Thyroid gland (tissue), 4 donors: ENCODE measurements at regions not wholly inside any gene's neighbourhood (a gene's known extent, or its start where the extent isn't known, plus 50 kb on each side); places are given as distances from the start of the nearest gene placed in this dataset.

Source experiments
- DNase-seq, 2 donors: peaks; one replicate each; pipeline ENCODE4 v3.0.0-alpha.2; 2019
- H3K27ac ChIP-seq, 3 donors: fragments of 200-600 bp; sonication (generic); 1 replicate in 2 of 3; 2 replicates in 1 of 3; pipeline ENCODE4 v1.5.1; 2016 to 2019; ENCODE audit warnings: mild to moderate bottlenecking in 1 of 3, moderate library complexity in 1 of 3
- H3K27me3 ChIP-seq: fragments of 200-600 bp; sonication (generic); one replicate; pipeline ENCODE4 v1.5.1; 2019
- H3K36me3 ChIP-seq, 2 donors: fragments of 200-600 bp; sonication (generic); one replicate each; pipeline ENCODE4 v1.5.1; 2016 to 2019
- H3K4me1 ChIP-seq, 2 donors: fragments of 200-600 bp; sonication (generic); one replicate each; pipeline ENCODE4 v1.5.1; 2017 to 2019
- H3K4me3 ChIP-seq, 3 donors: fragments of 200-600 bp; sonication (generic); replicated peaks in 1 of 3; 1 replicate in 2 of 3; 2 replicates in 1 of 3; pipeline ENCODE4 v1.5.1; 2016; ENCODE audit warnings: mild to moderate bottlenecking in 1 of 3
- H3K9me3 ChIP-seq: fragments of 200-600 bp; sonication (generic); one replicate; pipeline ENCODE4 v1.5.1; 2017
- POLR2A ChIP-seq, 2 donors: fragments of 450-650 bp; IDR thresholded peaks; one replicate each; pipeline ENCODE4 v1.6.1; 2017; ENCODE audit warnings: antibody characterized with exemption in 2 of 2, mild to moderate bottlenecking in 2 of 2, moderate library complexity in 1 of 2
- WGBS, 2 donors: methylation state at CpG; one replicate each; pipeline ENCODE4 v1.1.5; 2017; 5-methylcytosine and 5-hydroxymethylcytosine counted together
- intact Hi-C: fragments of 100-400 bp; cut with DNase I; formaldehyde crosslinking; loops from one replicate; pipeline ENCODE4 v1.15.1; 2023
- TF ChIP-seq, protein P1 (sequence below), 6 experiments: fragments of 200-600 bp in 3 of 6; fragments of 450-650 bp in 3 of 6; sonication (generic) in 3 of 6; IDR thresholded peaks; one replicate each; pipeline ENCODE4 v1.5.1; 2016 to 2019; ENCODE audit warnings: antibody characterized with exemption in 6 of 6, mild to moderate bottlenecking in 2 of 6, inconsistent platforms in 1 of 6, moderate library complexity in 1 of 6

DNA sequence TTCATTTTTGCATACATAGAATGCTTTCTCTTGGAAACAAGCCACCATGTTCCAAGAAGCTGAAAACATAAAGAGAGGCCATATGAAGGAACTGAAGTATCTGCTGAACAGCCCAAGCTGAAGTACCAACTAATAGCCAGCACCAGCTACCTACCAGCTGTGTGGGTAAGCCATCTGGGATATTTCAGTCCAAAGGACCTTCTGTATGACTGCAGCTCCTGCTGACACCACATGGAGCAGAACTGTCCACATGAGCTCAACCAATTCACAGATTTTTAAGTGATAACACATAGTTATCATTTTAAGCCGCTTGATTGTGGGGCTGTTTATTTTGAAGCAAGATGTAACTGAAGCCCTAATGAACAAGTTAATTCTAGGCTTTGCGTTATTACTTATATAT is 621.1 kb upstream of the KLHL1 start:
- intact Hi-C loops = no loop called here
- no peak for TF ChIP-seq POLR2A (IDR thresholded peaks at IDR 0.05)
- TF ChIP-seq, protein P1, sequence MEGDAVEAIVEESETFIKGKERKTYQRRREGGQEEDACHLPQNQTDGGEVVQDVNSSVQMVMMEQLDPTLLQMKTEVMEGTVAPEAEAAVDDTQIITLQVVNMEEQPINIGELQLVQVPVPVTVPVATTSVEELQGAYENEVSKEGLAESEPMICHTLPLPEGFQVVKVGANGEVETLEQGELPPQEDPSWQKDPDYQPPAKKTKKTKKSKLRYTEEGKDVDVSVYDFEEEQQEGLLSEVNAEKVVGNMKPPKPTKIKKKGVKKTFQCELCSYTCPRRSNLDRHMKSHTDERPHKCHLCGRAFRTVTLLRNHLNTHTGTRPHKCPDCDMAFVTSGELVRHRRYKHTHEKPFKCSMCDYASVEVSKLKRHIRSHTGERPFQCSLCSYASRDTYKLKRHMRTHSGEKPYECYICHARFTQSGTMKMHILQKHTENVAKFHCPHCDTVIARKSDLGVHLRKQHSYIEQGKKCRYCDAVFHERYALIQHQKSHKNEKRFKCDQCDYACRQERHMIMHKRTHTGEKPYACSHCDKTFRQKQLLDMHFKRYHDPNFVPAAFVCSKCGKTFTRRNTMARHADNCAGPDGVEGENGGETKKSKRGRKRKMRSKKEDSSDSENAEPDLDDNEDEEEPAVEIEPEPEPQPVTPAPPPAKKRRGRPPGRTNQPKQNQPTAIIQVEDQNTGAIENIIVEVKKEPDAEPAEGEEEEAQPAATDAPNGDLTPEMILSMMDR (IDR thresholded peaks at IDR 0.05) = no peak
- DNase-seq = no peak
- Histone ChIP-seq H3K36me3 (no peaks in the 10 kb centered on the region), H3K27ac (no peak overlapping the region), H3K4me1 (no peaks in the 10 kb centered on the region), H3K4me3 (no peak overlapping the region), H3K9me3 (no peaks in the 10 kb centered on the region), H3K27me3 (no peaks in the 10 kb centered on the region)
- WGBS, 2 donors = 46 to 67% methylated on average over 2 of the region's 2 CpGs

DNA sequence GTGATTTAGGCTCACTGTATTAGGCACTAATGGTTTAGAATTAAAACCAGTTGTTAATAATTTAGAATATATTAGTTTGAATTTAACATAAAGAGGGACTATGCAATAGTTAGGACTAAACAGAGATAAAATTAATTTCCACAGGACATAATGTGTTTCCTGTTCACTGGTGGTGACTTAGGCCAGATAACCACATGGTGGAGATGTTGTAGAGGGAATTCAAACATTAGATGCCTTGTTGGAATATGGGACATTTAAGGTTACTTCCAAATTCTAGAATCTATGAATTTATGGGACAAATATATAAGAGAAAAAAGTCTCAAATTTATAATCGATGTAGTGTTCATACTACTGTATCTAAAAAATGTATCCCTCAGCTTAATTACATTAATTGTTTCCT is 615.5 kb upstream of the KLHL1 start:
- no peak for DNase-seq
- intact Hi-C loops = no loop called here
- Histone ChIP-seq H3K9me3 (no peaks in the 10 kb centered on the region), H3K27me3 (no peaks in the 10 kb centered on the region), H3K4me1 (no peaks in the 10 kb centered on the region), H3K4me3 (no peak overlapping the region), H3K36me3 (no peaks in the 10 kb centered on the region), H3K27ac (no peak overlapping the region)
- 64 to 66% methylated on average over 1 of the region's 1 CpG for WGBS, 2 donors
- no peak for TF ChIP-seq POLR2A (IDR thresholded peaks at IDR 0.05)
- TF ChIP-seq, protein P1 (IDR thresholded peaks at IDR 0.05) = no peak

DNA sequence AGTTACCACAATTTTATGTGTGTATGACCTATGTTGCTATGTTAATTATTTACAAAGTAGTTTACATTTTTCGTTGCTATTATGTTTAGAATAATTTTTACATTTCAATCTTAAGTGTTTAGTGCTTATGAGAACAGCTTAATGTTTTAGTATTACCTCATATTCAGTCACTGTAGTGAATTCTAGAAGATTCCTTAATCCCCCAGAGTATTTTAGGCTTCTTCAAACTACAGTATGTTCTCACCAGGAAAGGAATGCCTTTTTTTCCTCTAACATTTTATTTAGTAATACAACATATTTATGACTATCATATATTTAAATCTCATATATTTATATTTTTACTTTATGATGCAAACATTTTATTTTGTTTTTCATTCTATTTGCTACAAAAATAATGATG is 612.1 kb upstream of the KLHL1 start:
- TF ChIP-seq POLR2A (IDR thresholded peaks at IDR 0.05) = no peak
- TF ChIP-seq, protein P1 (IDR thresholded peaks at IDR 0.05) = no peak
- Histone ChIP-seq H3K9me3 (no peaks in the 10 kb centered on the region), H3K27me3 (no peaks in the 10 kb centered on the region), H3K27ac (no peak overlapping the region), H3K36me3 (no peaks in the 10 kb centered on the region), H3K4me1 (no peaks in the 10 kb centered on the region), H3K4me3 (no peak overlapping the region)
- 57 to 71% methylated on average over 1 of the region's 1 CpG for WGBS, 2 donors
- no peak for DNase-seq
- intact Hi-C loops = no loop called here

DNA sequence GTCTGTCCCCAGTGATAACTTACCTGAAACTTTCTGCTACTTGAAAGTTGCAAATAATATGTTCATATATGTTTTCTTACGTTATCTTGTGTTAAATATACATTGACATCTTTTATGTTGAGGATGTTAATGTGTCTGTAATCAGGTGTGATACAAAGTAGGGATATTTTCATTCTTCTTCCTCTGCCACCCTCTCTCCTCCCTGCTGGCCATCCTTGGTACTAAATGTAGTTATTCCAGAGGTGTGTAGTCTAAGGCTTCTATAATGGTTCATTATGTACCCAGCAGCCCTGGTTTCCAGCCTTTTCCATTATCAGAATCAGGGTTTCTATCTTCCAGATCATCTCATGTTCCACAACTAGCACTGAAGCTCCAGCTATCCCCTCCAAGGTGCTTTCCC is 606.7 kb upstream of the KLHL1 start:
- H3K36me3 ChIP-seq = no peaks in the 10 kb centered on the region
- H3K27ac ChIP-seq = no peak overlapping the region
- intact Hi-C loops = no loop called here
- no peaks in the 10 kb centered on the region for H3K9me3 ChIP-seq
- no peak for DNase-seq
- TF ChIP-seq POLR2A (IDR thresholded peaks at IDR 0.05) = no peak
- TF ChIP-seq, protein P1 (IDR thresholded peaks at IDR 0.05) = no peak
- no peaks in the 10 kb centered on the region for H3K4me1 ChIP-seq
- H3K4me3 ChIP-seq = no peak overlapping the region
- no peaks in the 10 kb centered on the region for H3K27me3 ChIP-seq
- 69 to 83% methylated on average over 1 of the region's 1 CpG for WGBS, 2 donors

DNA sequence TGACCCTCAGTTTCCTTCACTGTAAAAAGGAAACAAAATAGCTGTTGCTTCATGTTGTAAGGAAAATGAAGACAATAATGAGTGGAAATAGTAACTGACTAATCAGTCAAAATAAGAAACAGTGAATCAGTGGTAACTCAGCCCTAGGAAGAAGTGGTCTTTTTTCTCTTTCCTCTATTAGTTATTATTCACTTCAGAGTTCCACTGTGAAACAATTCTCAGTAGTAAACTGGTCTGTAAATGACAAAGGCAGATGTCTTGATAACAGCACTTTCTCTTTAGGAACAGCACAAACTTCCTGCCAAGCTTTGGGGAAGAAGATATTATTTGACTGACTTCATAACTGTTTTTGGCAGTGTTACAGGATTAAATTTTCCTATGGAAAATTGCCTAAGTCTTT is 600.5 kb upstream of the KLHL1 start:
- no peak for DNase-seq
- intact Hi-C loops = no loop called here
- TF ChIP-seq, protein P1 (IDR thresholded peaks at IDR 0.05) = no peak
- no peak for TF ChIP-seq POLR2A (IDR thresholded peaks at IDR 0.05)

More for the DNA sequence above, 600.5 kb upstream of the KLHL1 start:
- no peaks in the 10 kb centered on the region for H3K27me3 ChIP-seq
- no peaks in the 10 kb centered on the region for H3K4me1 ChIP-seq
- H3K36me3 ChIP-seq = no peaks in the 10 kb centered on the region
- H3K9me3 ChIP-seq = no peaks in the 10 kb centered on the region
- no peak overlapping the region for H3K27ac ChIP-seq
- H3K4me3 ChIP-seq = no peak overlapping the region
